ENCODE measurements at regions not wholly inside any gene's neighbourhood (a gene's known extent, or its start where the extent isn't known, plus 50 kb on each side); places are given as distances from the start of the nearest gene placed in this dataset.
"Not testable (repeated sequence)": the region's sequence is repeated elsewhere in the genome, so short reads cannot be mapped to it uniquely, and the experiment has no call there.

GRCh38 chrX:113892401-113892800, 691.5 kb upstream of the HTR2C start:
- DNase-seq = no peak

GRCh38 chrX:113873056-113873455, 710.8 kb upstream of the HTR2C start:
- DNase-seq = no peak

- no peak for DNase-seq
Measured at GRCh38 chrX:113868711-113869110, 715.2 kb upstream of the HTR2C start.

- no peak for DNase-seq
Measured at GRCh38 chrX:113868177-113868576, 715.7 kb upstream of the HTR2C start.

GRCh38 chrX:113849408-113849807, 734.5 kb upstream of the HTR2C start:
- DNase-seq = no peak

GRCh38 chrX:113833096-113834055, 750.5 kb upstream of the HTR2C start:
- no peak for DNase-seq

- no peak for DNase-seq
Measured at GRCh38 chrX:113828470-113828869, 755.4 kb upstream of the HTR2C start.

- DNase-seq = no peak
Measured at GRCh38 chrX:113818346-113818745, 765.5 kb upstream of the HTR2C start.

GRCh38 chrX:113804819-113805218, 779.1 kb upstream of the HTR2C start:
- DNase-seq = no peak

GRCh38 chrX:113804291-113804690, 779.6 kb upstream of the HTR2C start:
- DNase-seq = no peak

- no peak for DNase-seq
Measured at GRCh38 chrX:113802837-113803236, 781.0 kb upstream of the HTR2C start.

- no peak for DNase-seq
Measured at GRCh38 chrX:113800955-113801354, 782.9 kb upstream of the HTR2C start.

GRCh38 chrX:113793563-113793962, 790.3 kb upstream of the HTR2C start:
- DNase-seq = no peak

GRCh38 chrX:113790987-113791386, 792.9 kb upstream of the HTR2C start:
- DNase-seq = no peak

GRCh38 chrX:113784754-113785153, 799.1 kb upstream of the HTR2C start:
- DNase-seq = not testable (repeated sequence)

- no peak for DNase-seq
Measured at GRCh38 chrX:113770806-113771205, 813.1 kb upstream of the HTR2C start.

GRCh38 chrX:113770071-113770470, 813.8 kb upstream of the HTR2C start:
- DNase-seq = no peak

- DNase-seq = no peak
Measured at GRCh38 chrX:113759422-113759821, 824.5 kb upstream of the HTR2C start.

GRCh38 chrX:113747274-113747973, 836.5 kb upstream of the HTR2C start:
- DNase-seq = no peak

GRCh38 chrX:113743069-113743468, 840.8 kb upstream of the HTR2C start:
- DNase-seq = no peak

GRCh38 chrX:113741744-113742143, 842.1 kb upstream of the HTR2C start:
- DNase-seq = no peak

GRCh38 chrX:113728937-113729336, 854.9 kb upstream of the HTR2C start:
- no peak for DNase-seq

- no peak for DNase-seq
Measured at GRCh38 chrX:113726898-113727297, 857.0 kb upstream of the HTR2C start.

GRCh38 chrX:113726466-113726865, 857.4 kb upstream of the HTR2C start:
- DNase-seq = no peak

Data from left hindlimb (tissue), 1 donor.